ENCODE measurements at regions not wholly inside any gene's neighbourhood (a gene's known extent, or its start where the extent isn't known, plus 50 kb on each side); places are given as distances from the start of the nearest gene placed in this dataset.

- no peak for TF ChIP-seq CTCF (IDR thresholded peaks at IDR 0.05)
- no peak for TF ChIP-seq POLR2AphosphoS5 (IDR thresholded peaks at IDR 0.05)
- no peak for TF ChIP-seq POLR2A (IDR thresholded peaks at IDR 0.05)
- TF ChIP-seq EP300 (IDR thresholded peaks at IDR 0.05) = no peak
Observed at GRCh38 chr2:217263756-217264155, 403.9 kb upstream of the TNP1 start.
